Endothelial cell of umbilical vein (primary cell): ENCODE measurements at regions not wholly inside any gene's neighbourhood (a gene's known extent, or its start where the extent isn't known, plus 50 kb on each side); places are given as distances from the start of the nearest gene placed in this dataset.

ENCODE experiments used
- BruUV-seq: library from RNA; stranded (reverse); fragments of 400-500 nt; replicated peaks from 2 replicates; lab custom pipeline; 2021; lab: Mats Ljungman, UMichigan
- CTCF ChIA-PET: fragments of 300-600, 350-600 bp; sonication (Branson Sonifier 250); formaldehyde crosslinking; loops from one replicate; lab custom pipeline; 2021; ENCODE audit warnings: antibody characterized with exemption, inconsistent platforms; lab: Charles Lee
- POLR2A ChIA-PET: fragments of 300-600, 350-600 bp; sonication (Branson Sonifier 250); formaldehyde crosslinking; loops from one replicate; lab custom pipeline; 2021; ENCODE audit warnings: antibody characterized with exemption, inconsistent platforms; lab: Charles Lee
- DNase-seq: peaks from one replicate; pipeline ENCODE4 v3.0.0-alpha.2; 2011; ENCODE audit warnings: low read depth, low spot score
- FAIRE-seq: peaks from 2 replicates; lab custom pipeline; 2011; peaks lifted over from hg19 to GRCh38; lab: Jason Lieb, UNC
- H2AFZ ChIP-seq: 2 replicates; pipeline ENCODE4 v1.6.0; 2012; ENCODE audit warnings: low read depth, low read length, control low read depth, inconsistent platforms
- H3K27ac ChIP-seq: 2 replicates; pipeline ENCODE4 v1.5.1; 2011; ENCODE audit warnings: low read depth, mild to moderate bottlenecking, control low read depth, low read length, moderate library complexity; ENCODE audit not compliant: insufficient read depth
- H3K27me3 ChIP-seq, 2 experiments: 2 replicates each; pipeline versions ENCODE4 v1.6.0 to v1.6.1; 2011; ENCODE audit warnings: low read length in 2 of 2, mixed read lengths in 1 of 2; ENCODE audit not compliant: control insufficient read depth in 2 of 2, insufficient read depth in 2 of 2
- H3K36me3 ChIP-seq, 2 experiments: 2 replicates in 1 of 2; 3 replicates in 1 of 2; pipeline ENCODE4 v1.5.1; 2011; ENCODE audit warnings: low read length in 2 of 2, mild to moderate bottlenecking in 1 of 2, moderate library complexity in 1 of 2; ENCODE audit not compliant: control insufficient read depth in 2 of 2, insufficient read depth in 2 of 2; ENCODE audit errors: extremely low read depth in 1 of 2
- H3K4me1 ChIP-seq: 3 replicates; pipeline ENCODE4 v1.5.1; 2011; ENCODE audit warnings: mild to moderate bottlenecking, low read length; ENCODE audit not compliant: control insufficient read depth, insufficient read depth; ENCODE audit errors: extremely low read depth
- H3K4me2 ChIP-seq: 2 replicates; pipeline ENCODE4 v1.6.1; 2011; ENCODE audit warnings: low read length, control low read depth, mixed read lengths; ENCODE audit not compliant: insufficient read depth
- H3K4me3 ChIP-seq, 3 experiments: fragments of 200-600 bp in 1 of 3; sonication (generic), shearing (Covaris generic) in 1 of 3; replicated peaks in 1 of 3; 2 replicates each; pipeline ENCODE4 v1.5.1; 2011 to 2016; ENCODE audit warnings: control low read depth in 3 of 3, low read length in 3 of 3, mild to moderate bottlenecking in 2 of 3, inconsistent platforms in 1 of 3, low read depth in 1 of 3, moderate library complexity in 1 of 3; ENCODE audit not compliant: insufficient read depth in 1 of 3
- H3K79me2 ChIP-seq: 2 replicates; pipeline ENCODE4 v1.6.0; 2012; ENCODE audit warnings: low read length, inconsistent platforms; ENCODE audit not compliant: control insufficient read depth, insufficient read depth
- H3K9ac ChIP-seq: replicated peaks from 2 replicates; pipeline ENCODE3; 2011; ENCODE audit warnings: low read length, control low read depth; ENCODE audit not compliant: insufficient read depth; ENCODE audit errors: extremely low read depth
- H3K9me1 ChIP-seq: replicated peaks from 3 replicates; pipeline ENCODE4 v1.6.0; 2011; ENCODE audit warnings: mild to moderate bottlenecking, low read length; ENCODE audit not compliant: control insufficient read depth, insufficient read depth; ENCODE audit errors: extremely low read depth
- H3K9me3 ChIP-seq: replicated peaks from 2 replicates; pipeline ENCODE4 v1.5.1; 2012; ENCODE audit warnings: low read length, inconsistent platforms; ENCODE audit not compliant: control insufficient read depth, insufficient read depth
- H4K20me1 ChIP-seq: replicated peaks from 2 replicates; pipeline ENCODE3; 2011; ENCODE audit warnings: mild to moderate bottlenecking, low read length; ENCODE audit not compliant: control insufficient read depth, insufficient read depth; ENCODE audit errors: extremely low read depth
- EZH2 ChIP-seq: IDR thresholded peaks from 2 replicates; pipeline ENCODE4 v1.6.1; 2012; ENCODE audit warnings: borderline replicate concordance, low read depth, mild to moderate bottlenecking, moderate library complexity, low read length, inconsistent platforms; ENCODE audit not compliant: severe bottlenecking
- FOS ChIP-seq: IDR thresholded peaks from 2 replicates; pipeline ENCODE4 v1.6.1; 2011; ENCODE audit warnings: mild to moderate bottlenecking, low read length, moderate library complexity, borderline replicate concordance; ENCODE audit not compliant: insufficient read depth
- GATA2 ChIP-seq: IDR thresholded peaks from 2 replicates; pipeline ENCODE4 v1.7.0; 2011; ENCODE audit warnings: low read depth, mild to moderate bottlenecking, moderate library complexity, mixed read lengths, low read length; ENCODE audit not compliant: insufficient read length, insufficient read depth
- JUN ChIP-seq: IDR thresholded peaks from 2 replicates; pipeline ENCODE4 v1.6.1; 2011; ENCODE audit warnings: borderline replicate concordance, low read depth; ENCODE audit not compliant: insufficient read length, insufficient read depth
- MYC ChIP-seq: IDR thresholded peaks from one replicate; pipeline ENCODE4 v1.6.1; 2011; ENCODE audit warnings: mild to moderate bottlenecking, low read depth, low read length
- POLR2A ChIP-seq: IDR thresholded peaks from 2 replicates; pipeline ENCODE4 v1.6.1; 2012; ENCODE audit warnings: low read depth, mild to moderate bottlenecking, control low read depth, low read length
- POLR2AphosphoS5 ChIP-seq: IDR thresholded peaks from 2 replicates; pipeline ENCODE4 v1.6.1; 2012; ENCODE audit warnings: low read depth, mild to moderate bottlenecking, control low read depth, low read length, moderate library complexity; ENCODE audit not compliant: insufficient read depth
- dilution Hi-C: fragments of 300-500 bp; cut with MboI; formaldehyde crosslinking; loops from one replicate; pipeline ENCODE4 v1.15.0; 2019; ENCODE audit warnings: low sequenced_read_pairs; ENCODE audit not compliant: extremely low pct_ligation_motif_present
- intact Hi-C: fragments of 100-400 bp; cut with micrococcal nuclease; formaldehyde crosslinking; loops from one replicate; pipeline ENCODE4 v1.10.0; 2022
- TF ChIP-seq, protein P1 (sequence below), 2 donors: IDR thresholded peaks; 1 replicate in 1 of 2; 2 replicates in 1 of 2; pipeline ENCODE4 v1.5.1; 2011; ENCODE audit warnings: low read length in 2 of 2, mild to moderate bottlenecking in 2 of 2, moderate library complexity in 2 of 2, control low read depth in 1 of 2, inconsistent platforms in 1 of 2, low read depth in 1 of 2; ENCODE audit not compliant: insufficient read depth in 1 of 2; ENCODE audit errors: extremely low read depth in 1 of 2
- TF ChIP-seq, protein P2 (sequence below): IDR thresholded peaks from 2 replicates; pipeline ENCODE4 v1.6.1; 2011; ENCODE audit not compliant: insufficient read depth, insufficient read length

DNA sequence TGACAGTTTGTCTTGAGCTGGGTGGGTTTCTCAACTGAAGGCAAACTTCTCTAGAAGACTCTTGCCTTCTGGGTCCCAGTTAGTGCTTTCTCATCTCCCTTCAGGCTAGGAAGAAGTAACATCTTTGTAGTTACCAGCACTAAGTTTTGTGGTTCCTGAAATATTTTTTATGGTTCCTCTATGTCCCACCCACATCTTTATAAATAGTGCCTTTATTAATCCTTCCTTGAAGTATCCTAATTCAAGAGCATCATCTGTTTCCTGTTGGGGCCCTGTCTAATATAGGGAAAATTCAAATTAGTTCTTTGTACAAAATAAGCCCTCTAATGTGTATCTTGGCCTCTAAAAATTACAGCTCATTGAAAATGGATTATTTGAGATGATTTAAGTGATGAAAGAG lies 147.4 kb upstream of the MAOA start:
- H3K36me3 ChIP-seq = no peaks in the 10 kb centered on the region
- no peaks in the 10 kb centered on the region for H4K20me1 ChIP-seq
- no TSS peak for BruUV-seq
- H2AFZ ChIP-seq = no peak overlapping the region
- H3K27me3 ChIP-seq = no peaks in the 10 kb centered on the region
- DNase-seq (no peak), FAIRE-seq (no peak)
- no peak overlapping the region for H3K27ac ChIP-seq
- H3K4me3 ChIP-seq = no peak overlapping the region
- CTCF ChIA-PET = no interaction called here
- H3K9me3 ChIP-seq = no peaks in the 10 kb centered on the region
- H3K9ac ChIP-seq = no peak overlapping the region
- POLR2A ChIA-PET = no interaction called here
- H3K4me1 ChIP-seq = no peaks in the 10 kb centered on the region
- intact Hi-C loops (no loop called here), dilution Hi-C loops (no loop called here)
- no peaks in the 10 kb centered on the region for H3K79me2 ChIP-seq
- TF ChIP-seq, protein P1, sequence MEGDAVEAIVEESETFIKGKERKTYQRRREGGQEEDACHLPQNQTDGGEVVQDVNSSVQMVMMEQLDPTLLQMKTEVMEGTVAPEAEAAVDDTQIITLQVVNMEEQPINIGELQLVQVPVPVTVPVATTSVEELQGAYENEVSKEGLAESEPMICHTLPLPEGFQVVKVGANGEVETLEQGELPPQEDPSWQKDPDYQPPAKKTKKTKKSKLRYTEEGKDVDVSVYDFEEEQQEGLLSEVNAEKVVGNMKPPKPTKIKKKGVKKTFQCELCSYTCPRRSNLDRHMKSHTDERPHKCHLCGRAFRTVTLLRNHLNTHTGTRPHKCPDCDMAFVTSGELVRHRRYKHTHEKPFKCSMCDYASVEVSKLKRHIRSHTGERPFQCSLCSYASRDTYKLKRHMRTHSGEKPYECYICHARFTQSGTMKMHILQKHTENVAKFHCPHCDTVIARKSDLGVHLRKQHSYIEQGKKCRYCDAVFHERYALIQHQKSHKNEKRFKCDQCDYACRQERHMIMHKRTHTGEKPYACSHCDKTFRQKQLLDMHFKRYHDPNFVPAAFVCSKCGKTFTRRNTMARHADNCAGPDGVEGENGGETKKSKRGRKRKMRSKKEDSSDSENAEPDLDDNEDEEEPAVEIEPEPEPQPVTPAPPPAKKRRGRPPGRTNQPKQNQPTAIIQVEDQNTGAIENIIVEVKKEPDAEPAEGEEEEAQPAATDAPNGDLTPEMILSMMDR (IDR thresholded peaks at IDR 0.05; ENCODE audit: extremely low read depth in 1 of 2, insufficient read depth in 1 of 2, low read depth in 1 of 2, low read length in 2 of 2) = no peak
- no peak for TF ChIP-seq JUN
- TF ChIP-seq, protein P2, sequence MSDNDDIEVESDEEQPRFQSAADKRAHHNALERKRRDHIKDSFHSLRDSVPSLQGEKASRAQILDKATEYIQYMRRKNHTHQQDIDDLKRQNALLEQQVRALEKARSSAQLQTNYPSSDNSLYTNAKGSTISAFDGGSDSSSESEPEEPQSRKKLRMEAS = no peak
- TF ChIP-seq MYC = no peak
- no peak for TF ChIP-seq POLR2A
- no peak for TF ChIP-seq GATA2
- TF ChIP-seq FOS = no peak
- no peak for TF ChIP-seq EZH2
- TF ChIP-seq POLR2AphosphoS5 = no peak
- no peaks in the 10 kb centered on the region for H3K9me1 ChIP-seq
- H3K4me2 ChIP-seq = no peak overlapping the region
